ENCODE measurements at regions not wholly inside any gene's neighbourhood (a gene's known extent, or its start where the extent isn't known, plus 50 kb on each side); places are given as distances from the start of the nearest gene placed in this dataset.

DNA sequence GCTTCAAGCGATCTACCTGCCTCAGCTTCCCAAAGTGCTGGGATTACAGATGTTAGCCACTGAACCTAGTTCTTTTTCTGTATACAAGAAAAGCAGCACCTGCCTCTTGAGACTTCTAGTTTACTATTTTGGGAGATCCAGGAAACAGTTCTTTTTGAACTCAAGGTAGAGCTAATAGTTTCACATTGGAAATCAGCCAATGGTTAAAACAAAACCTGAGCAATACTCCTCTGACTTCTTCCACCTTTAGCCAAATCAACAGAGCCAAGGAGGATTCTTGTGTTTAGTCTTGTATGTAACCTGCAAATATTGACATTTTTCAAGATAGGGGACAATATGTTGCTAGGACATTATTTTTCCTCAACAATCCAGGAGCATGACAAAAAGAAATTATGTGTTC lies 349.4 kb downstream of the SH3GL2 start:
- H3K4me1 ChIP-seq (ENCODE audit: control insufficient read depth, insufficient read depth, low read length, unreplicated experiment), result no peaks in the 10 kb centered on the region
- H3K79me2 ChIP-seq (ENCODE audit: control insufficient read depth, insufficient read depth, low read length, unreplicated experiment), result no peaks in the 10 kb centered on the region
- H3K27me3 ChIP-seq (ENCODE audit: insufficient read depth, low read length), result peaks cover 34% of the 10 kb centered on the region
- no peak overlapping the region for H2AFZ ChIP-seq (ENCODE audit: low read length, unreplicated experiment)
- no peak overlapping the region for H3K4me3 ChIP-seq (ENCODE audit: low read depth, low read length)
- H3K27ac ChIP-seq (ENCODE audit: low read depth, low read length), result no peak overlapping the region
- H3K36me3 ChIP-seq (ENCODE audit: insufficient read depth, low read length), result no peaks in the 10 kb centered on the region

DNA sequence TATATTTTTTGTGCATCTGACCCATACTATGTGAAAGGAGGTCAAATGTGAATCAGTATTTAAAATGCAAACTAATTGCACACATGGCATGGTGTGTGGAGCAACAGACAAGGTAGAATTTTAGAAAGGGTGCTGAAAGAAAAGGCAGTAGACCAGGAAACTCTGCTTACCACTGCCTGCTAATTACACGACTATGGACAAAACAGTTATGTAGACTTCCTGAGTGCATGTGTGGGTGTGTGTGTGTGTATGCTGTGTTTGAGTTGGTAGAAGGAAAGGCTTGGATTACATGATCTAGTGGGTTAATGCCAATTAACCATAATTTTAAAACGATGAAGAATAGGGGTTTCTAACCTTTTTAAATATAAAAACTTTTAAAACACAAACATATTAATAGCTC lies 349.9 kb downstream of the SH3GL2 start:
- Histone ChIP-seq H3K36me3 (ENCODE audit: insufficient read depth, low read length) (no peaks in the 10 kb centered on the region), H3K27me3 (ENCODE audit: insufficient read depth, low read length) (peaks cover 36% of the 10 kb centered on the region), H3K27ac (ENCODE audit: low read depth, low read length) (no peak overlapping the region), H3K4me3 (ENCODE audit: low read depth, low read length) (no peak overlapping the region), H3K79me2 (ENCODE audit: control insufficient read depth, insufficient read depth, low read length, unreplicated experiment) (no peaks in the 10 kb centered on the region), H2AFZ (ENCODE audit: low read length, unreplicated experiment) (no peak overlapping the region), H3K4me1 (ENCODE audit: control insufficient read depth, insufficient read depth, low read length, unreplicated experiment) (no peaks in the 10 kb centered on the region)

DNA sequence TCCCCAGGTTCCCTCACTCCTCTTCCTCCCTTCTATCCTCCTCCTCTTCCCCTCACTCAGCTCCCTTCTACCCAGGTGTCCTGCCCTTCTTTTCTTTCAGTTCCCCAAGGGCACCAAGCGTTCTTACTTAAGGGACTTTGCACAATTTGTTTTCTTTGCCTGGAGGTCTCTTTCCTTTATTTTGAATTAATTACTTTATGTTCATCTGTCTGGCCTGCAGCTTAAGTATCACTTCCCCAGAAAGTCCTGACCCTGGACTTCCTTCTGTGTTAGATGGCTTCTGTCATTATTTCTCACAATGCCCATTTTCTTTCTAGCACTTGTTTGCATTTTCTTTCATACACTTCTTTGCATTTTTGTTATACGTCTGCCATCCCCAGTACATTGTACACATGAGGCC lies 350.6 kb downstream of the SH3GL2 start:
- Histone ChIP-seq H3K79me2 (ENCODE audit: control insufficient read depth, insufficient read depth, low read length, unreplicated experiment) (no peaks in the 10 kb centered on the region), H3K36me3 (ENCODE audit: insufficient read depth, low read length) (no peaks in the 10 kb centered on the region), H3K4me1 (ENCODE audit: control insufficient read depth, insufficient read depth, low read length, unreplicated experiment) (no peaks in the 10 kb centered on the region), H3K4me3 (ENCODE audit: low read depth, low read length) (no peak overlapping the region), H2AFZ (ENCODE audit: low read length, unreplicated experiment) (no peak overlapping the region), H3K27ac (ENCODE audit: low read depth, low read length) (no peak overlapping the region), H3K27me3 (ENCODE audit: insufficient read depth, low read length) (peaks cover 39% of the 10 kb centered on the region)

- no peaks in the 10 kb centered on the region for H3K36me3 ChIP-seq (ENCODE audit: insufficient read depth, low read length)
- no peak overlapping the region for H3K27ac ChIP-seq (ENCODE audit: low read depth, low read length)
- no peaks in the 10 kb centered on the region for H3K4me1 ChIP-seq (ENCODE audit: control insufficient read depth, insufficient read depth, low read length, unreplicated experiment)
- no peaks in the 10 kb centered on the region for H3K79me2 ChIP-seq (ENCODE audit: control insufficient read depth, insufficient read depth, low read length, unreplicated experiment)
- H3K4me3 ChIP-seq (ENCODE audit: low read depth, low read length), result no peak overlapping the region
- H3K27me3 ChIP-seq (ENCODE audit: insufficient read depth, low read length), result peaks cover 40% of the 10 kb centered on the region
- H2AFZ ChIP-seq (ENCODE audit: low read length, unreplicated experiment), result no peak overlapping the region
These were observed 351.2 kb downstream of the SH3GL2 start for GRCh38 chr9:17930071-17930470.

- Histone ChIP-seq H3K79me2 (ENCODE audit: control insufficient read depth, insufficient read depth, low read length, unreplicated experiment) (no peaks in the 10 kb centered on the region), H3K4me1 (ENCODE audit: control insufficient read depth, insufficient read depth, low read length, unreplicated experiment) (no peaks in the 10 kb centered on the region), H2AFZ (ENCODE audit: low read length, unreplicated experiment) (no peak overlapping the region), H3K36me3 (ENCODE audit: insufficient read depth, low read length) (no peaks in the 10 kb centered on the region), H3K27me3 (ENCODE audit: insufficient read depth, low read length) (peaks cover 33% of the 10 kb centered on the region; the same call in 1 of the 2 replicates), H3K27ac (ENCODE audit: low read depth, low read length) (no peak overlapping the region), H3K4me3 (ENCODE audit: low read depth, low read length) (no peak overlapping the region)
These were observed 357.5 kb downstream of the SH3GL2 start for GRCh38 chr9:17936365-17936764.

- Histone ChIP-seq H3K27ac (ENCODE audit: low read depth, low read length) (no peak overlapping the region), H3K4me3 (ENCODE audit: low read depth, low read length) (no peak overlapping the region), H3K36me3 (ENCODE audit: insufficient read depth, low read length) (no peaks in the 10 kb centered on the region), H2AFZ (ENCODE audit: low read length, unreplicated experiment) (no peak overlapping the region), H3K4me1 (ENCODE audit: control insufficient read depth, insufficient read depth, low read length, unreplicated experiment) (no peaks in the 10 kb centered on the region), H3K27me3 (ENCODE audit: insufficient read depth, low read length) (peaks cover 22% of the 10 kb centered on the region; the same call in 1 of the 2 replicates), H3K79me2 (ENCODE audit: control insufficient read depth, insufficient read depth, low read length, unreplicated experiment) (no peaks in the 10 kb centered on the region)
These were observed 359.3 kb downstream of the SH3GL2 start for GRCh38 chr9:17938035-17938655.

DNA sequence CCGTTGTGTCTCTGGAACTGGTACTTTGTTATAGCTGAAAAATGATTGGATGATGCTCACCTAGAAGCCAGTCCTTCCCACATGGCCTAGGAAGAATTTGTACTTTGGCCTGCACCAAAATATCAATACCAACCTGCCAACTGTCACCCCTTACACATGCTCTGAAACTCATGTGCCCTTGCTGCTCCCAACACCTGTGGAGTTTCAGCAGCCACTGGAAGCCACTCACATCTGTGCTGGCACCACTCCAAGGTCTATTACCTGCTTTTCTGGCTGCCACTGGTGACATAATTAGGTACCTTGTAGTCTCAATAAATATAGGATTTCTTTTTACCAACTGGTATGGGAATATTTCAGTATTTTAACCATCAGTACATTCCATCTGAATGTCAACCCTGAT lies 363.6 kb downstream of the SH3GL2 start:
- Histone ChIP-seq H3K4me3 (ENCODE audit: low read depth, low read length) (no peak overlapping the region), H3K4me1 (ENCODE audit: control insufficient read depth, insufficient read depth, low read length, unreplicated experiment) (no peaks in the 10 kb centered on the region), H2AFZ (ENCODE audit: low read length, unreplicated experiment) (no peak overlapping the region), H3K27me3 (ENCODE audit: insufficient read depth, low read length) (peaks cover 9% of the 10 kb centered on the region; the same call in 1 of the 2 replicates), H3K36me3 (ENCODE audit: insufficient read depth, low read length) (no peaks in the 10 kb centered on the region), H3K79me2 (ENCODE audit: control insufficient read depth, insufficient read depth, low read length, unreplicated experiment) (no peaks in the 10 kb centered on the region), H3K27ac (ENCODE audit: low read depth, low read length) (no peak overlapping the region)

DNA sequence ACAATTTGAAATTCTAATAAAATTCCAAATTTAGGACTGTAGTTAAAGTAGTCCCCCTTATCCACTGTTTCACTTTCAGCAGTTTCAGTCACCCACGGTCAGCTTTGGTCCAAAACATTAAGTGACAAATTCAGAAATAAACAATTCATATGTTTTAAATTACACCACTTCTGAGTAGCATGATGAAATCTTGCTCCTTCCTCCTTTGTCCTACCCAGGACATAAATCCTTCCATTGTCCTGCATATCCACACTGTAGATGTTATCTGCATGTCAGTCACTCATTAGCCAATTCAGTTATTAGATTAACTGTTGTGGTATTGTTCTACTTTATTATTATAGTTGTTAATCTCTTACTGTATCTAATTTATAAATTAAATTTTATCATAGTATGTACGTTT lies 376.5 kb downstream of the SH3GL2 start:
- Histone ChIP-seq H3K4me3 (ENCODE audit: low read depth, low read length) (no peak overlapping the region), H3K36me3 (ENCODE audit: insufficient read depth, low read length) (no peaks in the 10 kb centered on the region), H3K27me3 (ENCODE audit: insufficient read depth, low read length) (peaks cover 24% of the 10 kb centered on the region), H3K27ac (ENCODE audit: low read depth, low read length) (no peak overlapping the region), H2AFZ (ENCODE audit: low read length, unreplicated experiment) (no peak overlapping the region), H3K79me2 (ENCODE audit: control insufficient read depth, insufficient read depth, low read length, unreplicated experiment) (no peaks in the 10 kb centered on the region), H3K4me1 (ENCODE audit: control insufficient read depth, insufficient read depth, low read length, unreplicated experiment) (no peaks in the 10 kb centered on the region)

GRCh38 chr9:17958363-17958762 lies 379.5 kb downstream of the SH3GL2 start:
- Histone ChIP-seq H3K36me3 (ENCODE audit: insufficient read depth, low read length) (no peaks in the 10 kb centered on the region), H3K4me1 (ENCODE audit: control insufficient read depth, insufficient read depth, low read length, unreplicated experiment) (no peaks in the 10 kb centered on the region), H3K4me3 (ENCODE audit: low read depth, low read length) (no peak overlapping the region), H3K27ac (ENCODE audit: low read depth, low read length) (no peak overlapping the region), H2AFZ (ENCODE audit: low read length, unreplicated experiment) (no peak overlapping the region), H3K79me2 (ENCODE audit: control insufficient read depth, insufficient read depth, low read length, unreplicated experiment) (no peaks in the 10 kb centered on the region), H3K27me3 (ENCODE audit: insufficient read depth, low read length) (peaks cover 37% of the 10 kb centered on the region)

- no peak overlapping the region for H2AFZ ChIP-seq (ENCODE audit: low read length, unreplicated experiment)
- no peaks in the 10 kb centered on the region for H3K79me2 ChIP-seq (ENCODE audit: control insufficient read depth, insufficient read depth, low read length, unreplicated experiment)
- no peaks in the 10 kb centered on the region for H3K36me3 ChIP-seq (ENCODE audit: insufficient read depth, low read length)
- no peak overlapping the region for H3K4me3 ChIP-seq (ENCODE audit: low read depth, low read length)
- H3K4me1 ChIP-seq (ENCODE audit: control insufficient read depth, insufficient read depth, low read length, unreplicated experiment), result no peaks in the 10 kb centered on the region
- H3K27me3 ChIP-seq (ENCODE audit: insufficient read depth, low read length), result peaks cover 63% of the 10 kb centered on the region
- no peak overlapping the region for H3K27ac ChIP-seq (ENCODE audit: low read depth, low read length)
These were observed 383.9 kb downstream of the SH3GL2 start for GRCh38 chr9:17962747-17963146.

- H3K36me3 ChIP-seq (ENCODE audit: insufficient read depth, low read length), result no peaks in the 10 kb centered on the region
- no peak overlapping the region for H3K4me3 ChIP-seq (ENCODE audit: low read depth, low read length)
- no peak overlapping the region for H3K27ac ChIP-seq (ENCODE audit: low read depth, low read length)
- no peaks in the 10 kb centered on the region for H3K4me1 ChIP-seq (ENCODE audit: control insufficient read depth, insufficient read depth, low read length, unreplicated experiment)
- peaks cover 55% of the 10 kb centered on the region for H3K27me3 ChIP-seq (ENCODE audit: insufficient read depth, low read length)
- H3K79me2 ChIP-seq (ENCODE audit: control insufficient read depth, insufficient read depth, low read length, unreplicated experiment), result no peaks in the 10 kb centered on the region
- H2AFZ ChIP-seq (ENCODE audit: low read length, unreplicated experiment), result no peak overlapping the region
These were observed 384.6 kb downstream of the SH3GL2 start for GRCh38 chr9:17963498-17963897.

All from ACC112 (cell line).